RWPE1 (cell line): ENCODE measurements at regions not wholly inside any gene's neighbourhood (a gene's known extent, or its start where the extent isn't known, plus 50 kb on each side); places are given as distances from the start of the nearest gene placed in this dataset.

Experiments used
- CTCF ChIA-PET: fragments of 350-600 bp; sonication (Branson Sonifier 250); formaldehyde crosslinking; extraction: SDS; loops from one replicate; lab custom pipeline; 2021; lab: Yijun Ruan, JAX
- POLR2A ChIA-PET: fragments of 400-600 bp; formaldehyde crosslinking; extraction: SDS; loops from one replicate; lab custom pipeline; 2020; ENCODE audit warnings: antibody characterized with exemption; ENCODE audit not compliant: low non-redundant PET; lab: Yijun Ruan, JAX
- DNase-seq: peaks from one replicate; pipeline ENCODE4 v3.0.0; 2012; ENCODE audit warnings: low spot score
- H3K27ac ChIP-seq: fragments of 450-650 bp; 2 replicates; pipeline ENCODE4 v1.5.1; 2017
- CTCF ChIP-seq: fragments of 450-650 bp; conservative IDR thresholded peaks from 2 replicates; pipeline ENCODE4 v1.5.1; 2017; ENCODE audit warnings: low read depth, mild to moderate bottlenecking

GRCh38 chr18:78790511-78790910 is 189.1 kb upstream of the SALL3 start:
- no peak for TF ChIP-seq CTCF
- H3K27ac ChIP-seq = no peak overlapping the region
- CTCF ChIA-PET = no interaction called here
- POLR2A ChIA-PET = no interaction called here
- no peak for DNase-seq

- CTCF ChIA-PET = no interaction called here
- no peak for DNase-seq
- POLR2A ChIA-PET = no interaction called here
- H3K27ac ChIP-seq = no peak overlapping the region
- TF ChIP-seq CTCF = no peak
Measured at GRCh38 chr18:78790960-78791359, 188.7 kb upstream of the SALL3 start.

- ChIA-PET POLR2A (no interaction called here), CTCF (no interaction called here)
- DNase-seq = no peak
- no peak overlapping the region for H3K27ac ChIP-seq
- TF ChIP-seq CTCF = no peak
Measured at GRCh38 chr18:78792094-78792493, 187.5 kb upstream of the SALL3 start.

DNA sequence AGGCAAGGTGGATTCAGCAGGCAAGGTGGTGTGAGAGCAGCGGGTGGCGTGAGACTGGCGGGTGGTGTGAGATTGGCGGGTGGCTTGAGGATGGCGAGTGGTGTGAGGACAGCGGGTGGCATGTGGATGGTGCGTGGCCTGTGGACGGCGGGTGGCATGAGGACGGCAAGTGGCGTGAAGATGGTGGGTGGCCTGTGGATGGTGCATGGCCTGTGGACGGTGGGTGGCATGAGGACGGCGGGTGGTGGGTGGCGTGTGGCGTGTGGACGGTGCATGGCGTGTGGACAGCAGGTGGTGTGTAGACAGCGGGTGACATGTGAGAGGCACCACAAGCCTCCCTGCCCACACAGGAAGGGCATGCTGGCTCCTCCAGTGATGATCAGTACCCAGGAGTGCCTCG is 186.9 kb upstream of the SALL3 start:
- H3K27ac ChIP-seq = no peak overlapping the region
- no peak for TF ChIP-seq CTCF
- CTCF ChIA-PET = no interaction called here
- no peak for DNase-seq
- POLR2A ChIA-PET = no interaction called here

DNA sequence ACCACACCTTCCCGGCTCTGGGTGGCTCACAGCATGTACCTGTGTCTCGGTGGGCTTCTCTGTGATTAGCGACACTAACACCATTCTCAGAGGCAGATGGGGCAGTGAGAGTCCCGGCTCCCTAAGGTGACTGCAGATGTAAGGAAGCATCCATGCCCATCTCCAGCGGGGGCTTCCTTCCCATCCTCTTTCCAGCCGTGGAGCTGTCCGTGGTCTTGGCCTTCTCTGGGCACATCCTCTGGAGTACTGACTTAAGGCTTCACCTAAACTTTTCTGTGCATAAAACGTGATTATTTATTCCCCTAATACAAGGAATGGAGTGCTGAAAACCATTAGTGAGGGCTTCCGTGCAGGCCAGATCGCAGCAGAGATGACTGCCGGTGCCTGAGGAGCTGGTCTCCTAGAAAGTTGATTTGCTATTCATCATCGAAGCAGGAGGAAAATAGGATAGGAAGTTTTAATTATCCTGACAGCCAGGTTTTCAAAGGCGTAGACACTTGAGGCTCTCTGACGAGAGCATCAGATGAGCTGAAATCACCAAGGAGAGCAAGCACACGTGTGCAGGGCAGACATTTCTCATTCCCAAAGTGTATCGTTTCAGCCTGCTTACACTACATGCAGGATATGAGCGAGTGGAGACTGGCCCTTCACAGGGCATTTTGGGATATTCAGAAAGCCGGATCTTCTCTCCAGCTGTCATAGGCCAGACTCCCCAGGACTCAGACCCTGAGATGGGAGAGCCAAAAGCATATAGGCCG is 186.1 kb upstream of the SALL3 start:
- DNase-seq = no peak

GRCh38 chr18:78794071-78794430 is 185.6 kb upstream of the SALL3 start:
- POLR2A ChIA-PET = no interaction called here
- TF ChIP-seq CTCF = no peak
- CTCF ChIA-PET = interaction anchor here (0.5 kb wide), 1 partner anchor 749 kb away, joined by 3 read pairs; no protein-coding TSS in a partner anchor
- no peak overlapping the region for H3K27ac ChIP-seq
- peak; percentile 5 for DNase-seq

More for the DNA sequence above, 186.1 kb upstream of the SALL3 start:
- H3K27ac ChIP-seq = no peak overlapping the region
- CTCF ChIA-PET = no interaction called here
- TF ChIP-seq CTCF = no peak
- POLR2A ChIA-PET = no interaction called here
